Heart left ventricle (tissue), 16 donors: ENCODE measurements at regions not wholly inside any gene's neighbourhood (a gene's known extent, or its start where the extent isn't known, plus 50 kb on each side); places are given as distances from the start of the nearest gene placed in this dataset.

ENCODE experiments used
- ATAC-seq, 4 donors: fragments of 200-7000 bp; cut with Tn5 transposase; one replicate each; pipeline ENCODE4 v1.9.1; 2020 to 2022; ENCODE audit warnings: moderate library complexity in 4 of 4, mild to moderate bottlenecking in 3 of 4, moderate number of reproducible peaks in 1 of 4
- DNase-seq, 5 donors: peaks; one replicate each; pipeline ENCODE4 v3.0.0-alpha.2; 2020
- H3K27ac ChIP-seq, 12 donors: fragments of 200-600 bp; sonication (generic) in 4 of 12; one replicate each; pipeline versions ENCODE4 v1.5.0 to v1.8.0; 2016 to 2022; ENCODE audit warnings: mild to moderate bottlenecking in 2 of 12
- H3K27me3 ChIP-seq, 9 donors: fragments of 200-600 bp; sonication (generic) in 2 of 9; one replicate each; pipeline versions ENCODE4 v1.5.1 to v1.8.0; 2016 to 2022; ENCODE audit warnings: mild to moderate bottlenecking in 3 of 9
- H3K36me3 ChIP-seq, 9 donors: fragments of 200-600 bp; sonication (generic) in 2 of 9; one replicate each; pipeline versions ENCODE4 v1.5.0 to v1.8.0; 2018 to 2022; ENCODE audit warnings: mild to moderate bottlenecking in 2 of 9
- H3K4me1 ChIP-seq, 12 donors: fragments of 200-600 bp; sonication (generic) in 4 of 12; one replicate each; pipeline versions ENCODE4 v1.5.0 to v1.8.0; 2016 to 2022; ENCODE audit warnings: mild to moderate bottlenecking in 3 of 12
- H3K4me3 ChIP-seq, 12 donors: fragments of 200-600 bp; sonication (generic) in 4 of 12; one replicate each; pipeline versions ENCODE4 v1.5.0 to v1.8.0; 2017 to 2022; ENCODE audit warnings: mild to moderate bottlenecking in 9 of 12, moderate library complexity in 4 of 12
- H3K9me3 ChIP-seq, 12 donors: fragments of 200-600 bp; sonication (generic) in 4 of 12; one replicate each; pipeline versions ENCODE4 v1.5.0 to v1.8.0; 2016 to 2022; ENCODE audit warnings: mild to moderate bottlenecking in 1 of 12
- CTCF ChIP-seq, 12 donors: fragments of 200-600 bp; sonication (generic) in 4 of 12; IDR thresholded peaks; one replicate each; pipeline versions ENCODE4 v1.5.0 to v1.8.0; 2018 to 2022; ENCODE audit warnings: antibody characterized with exemption in 12 of 12, mild to moderate bottlenecking in 5 of 12
- POLR2A ChIP-seq, 2 donors: fragments of 450-650 bp; IDR thresholded peaks; one replicate each; pipeline ENCODE4 v1.6.1; 2017; ENCODE audit warnings: antibody characterized with exemption in 2 of 2, mild to moderate bottlenecking in 2 of 2, moderate library complexity in 2 of 2
- WGBS, 4 donors: extraction: QIAGEN DNeasy Blood & Tissue Kit in 2 of 4; methylation state at CpG; one replicate each; pipeline versions ENCODE4 v1.1.5 to v1.1.7; 2013 to 2018; 5-methylcytosine and 5-hydroxymethylcytosine counted together
- intact Hi-C, 10 donors: fragments of 100-400 bp; cut with DNase I; formaldehyde crosslinking; loops; one replicate each; pipeline versions ENCODE4 v1.11.1 to v1.14.2; 2022
- donor health status: ischemic (EF 13 %, LVEDD 7.1; RV severe dilation, severe dysfunction).
- donor health status: healthy with polysubstance abuse.
- donor health status: DM: no; HTN: yes; CAD: no.
- donor health status: DM: no; HTN: no; CAD: no.
- donor health status: ischemic (EF 25% LVEDD 6.9; RV normal size, moderate dysfunction).
- donor health status: ischemic (EF 25% LVEDD 5.7; RV mildly dilated, moderate dysfunction).
- donor health status: healthy.
- donor health status: DM: yes; HTN: yes; CAD: no.
- donor health status: ischemic (EF 35%, LVEDD 5.7; RV mildly dilated, moderate dysfunction).
- donor health status: nonischemic (EF 11% LVEDD 7.7; RV severe dilation, severe dysfunction).
- donor health status: DM: yes; HTN: yes; CAD: no.
- donor health status: PGD.
- donor health status: ischemic (EF 29% LVEDD 5.4; RV normal size, mild dysfunction).
- donor health status: nonischemic (EF 23%, LVEDD 6.1; RV moderate dilation, normal function).

- 62 to 78% (median 70%) methylated on average over 3 of the region's 3 CpGs for WGBS, 4 donors
- intact Hi-C loops = no loop called here
- no peak for ATAC-seq
These were observed 215.4 kb downstream of the CCNG2 start for GRCh38 chr4:77372375-77372774.

GRCh38 chr4:77375866-77376607 is 219.0 kb downstream of the CCNG2 start:
- no peak for DNase-seq
- intact Hi-C loops = no loop called here
- ATAC-seq = no peak
- H3K36me3 ChIP-seq = no peaks in the 10 kb centered on the region
- TF ChIP-seq POLR2A (IDR thresholded peaks at IDR 0.05) (no peak), CTCF (IDR thresholded peaks at IDR 0.05) (no peak)
- H3K27me3 ChIP-seq = peaks cover 0 to 2% (median 0%) of the 10 kb centered on the region in 9 donors
- H3K4me3 ChIP-seq = no peak overlapping the region
- no peaks in the 10 kb centered on the region for H3K9me3 ChIP-seq
- H3K4me1 ChIP-seq = no peaks in the 10 kb centered on the region
- no peak overlapping the region for H3K27ac ChIP-seq
- WGBS, 4 donors = 78 to 83% (median 83%) methylated on average over 2 of the region's 2 CpGs

More at GRCh38 chr4:77372375-77372774, 215.4 kb downstream of the CCNG2 start:
- no peaks in the 10 kb centered on the region for H3K4me1 ChIP-seq
- no peaks in the 10 kb centered on the region for H3K36me3 ChIP-seq
- peaks cover 0 to 4% (median 0%) of the 10 kb centered on the region in 12 donors for H3K9me3 ChIP-seq
- H3K27me3 ChIP-seq = peaks cover 0 to 6% (median 0%) of the 10 kb centered on the region in 9 donors
- DNase-seq = no peak
- TF ChIP-seq POLR2A (IDR thresholded peaks at IDR 0.05) = no peak
- no peak for TF ChIP-seq CTCF (IDR thresholded peaks at IDR 0.05)
- no peak overlapping the region for H3K27ac ChIP-seq
- no peak overlapping the region for H3K4me3 ChIP-seq

GRCh38 chr4:77376788-77377460 is 219.9 kb downstream of the CCNG2 start:
- DNase-seq (no peak), ATAC-seq (peak in 1 of 4 donors; percentile 38)
- Histone ChIP-seq H3K9me3 (no peaks in the 10 kb centered on the region), H3K27me3 (no peaks in the 10 kb centered on the region), H3K4me3 (no peak overlapping the region), H3K27ac (no peak overlapping the region), H3K4me1 (no peaks in the 10 kb centered on the region), H3K36me3 (no peaks in the 10 kb centered on the region)
- no peak for TF ChIP-seq CTCF (IDR thresholded peaks at IDR 0.05)
- no peak for TF ChIP-seq POLR2A (IDR thresholded peaks at IDR 0.05)
- intact Hi-C loops = no loop called here
- WGBS, 4 donors = 52 to 72% (median 69%) methylated on average over 8 of the region's 8 CpGs

GRCh38 chr4:77384094-77384493 is 221.5 kb upstream of the CXCL13 start:
- intact Hi-C loops = loop anchor here in 6 of 10 donors (2.0 to 10.0 kb wide), 6 partner anchors 49 to 315 kb away; no protein-coding TSS in a partner anchor
- TF ChIP-seq CTCF (IDR thresholded peaks at IDR 0.05) = no peak
- Histone ChIP-seq H3K4me3 (no peak overlapping the region), H3K36me3 (no peaks in the 10 kb centered on the region), H3K27ac (no peak overlapping the region), H3K4me1 (peaks cover 0 to 5% (median 0%) of the 10 kb centered on the region in 12 donors), H3K9me3 (no peaks in the 10 kb centered on the region), H3K27me3 (no peaks in the 10 kb centered on the region)
- ATAC-seq (no peak), DNase-seq (no peak)
